ENCODE measurements at regions not wholly inside any gene's neighbourhood (a gene's known extent, or its start where the extent isn't known, plus 50 kb on each side); places are given as distances from the start of the nearest gene placed in this dataset.
A peak's percentile ranks its signal among the peaks of the same experiment; 100 is the strongest.
"Not testable (repeated sequence)": the region's sequence is repeated elsewhere in the genome, so short reads cannot be mapped to it uniquely, and the experiment has no call there.

DNA sequence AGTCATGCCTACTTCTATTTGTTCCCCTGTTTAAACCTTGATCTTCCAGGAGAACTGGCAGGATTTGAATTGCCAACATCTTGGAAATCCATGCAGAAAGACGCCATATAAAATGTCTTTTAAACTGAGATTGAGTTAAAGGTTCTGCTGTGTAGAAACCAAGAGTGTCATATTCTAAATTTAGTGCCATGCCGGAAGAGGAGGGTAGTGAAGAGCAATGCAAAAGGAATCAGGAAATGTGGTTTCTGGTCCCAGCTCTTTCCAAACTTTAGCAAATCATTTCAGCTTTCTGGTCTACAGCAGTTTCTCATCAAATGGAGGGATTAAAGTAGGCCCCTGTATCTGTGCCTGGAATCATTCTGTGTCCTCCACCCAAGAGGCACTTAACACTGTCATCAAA lies 85.7 kb downstream of the BTG1 start:
- DNase-seq: no peak

DNA sequence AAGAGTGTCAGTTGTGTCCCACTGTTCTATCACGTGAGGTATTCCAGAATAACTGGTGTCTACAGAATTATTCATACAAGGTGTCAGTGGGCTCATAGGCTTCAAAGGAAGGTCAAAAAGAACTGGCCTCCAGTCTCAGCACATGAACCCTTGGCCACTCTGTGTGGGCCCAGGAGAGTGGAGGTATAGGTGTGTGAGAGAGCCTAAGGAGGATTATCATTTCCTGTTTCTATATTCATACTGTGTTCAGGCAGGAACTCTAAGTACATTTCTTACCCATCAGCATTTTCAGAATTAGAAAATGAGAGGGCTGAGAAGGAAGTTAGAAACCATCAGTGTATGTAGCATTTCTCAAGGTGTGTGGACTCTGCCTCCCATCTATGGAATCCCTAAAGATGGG lies 87.0 kb downstream of the BTG1 start:
- DNase-seq: no peak

GRCh38 chr12:92056756-92057155 lies 88.9 kb downstream of the BTG1 start:
- DNase-seq: not testable (repeated sequence)

GRCh38 chr12:92056290-92056689 lies 89.4 kb downstream of the BTG1 start:
- no peak for DNase-seq

DNA sequence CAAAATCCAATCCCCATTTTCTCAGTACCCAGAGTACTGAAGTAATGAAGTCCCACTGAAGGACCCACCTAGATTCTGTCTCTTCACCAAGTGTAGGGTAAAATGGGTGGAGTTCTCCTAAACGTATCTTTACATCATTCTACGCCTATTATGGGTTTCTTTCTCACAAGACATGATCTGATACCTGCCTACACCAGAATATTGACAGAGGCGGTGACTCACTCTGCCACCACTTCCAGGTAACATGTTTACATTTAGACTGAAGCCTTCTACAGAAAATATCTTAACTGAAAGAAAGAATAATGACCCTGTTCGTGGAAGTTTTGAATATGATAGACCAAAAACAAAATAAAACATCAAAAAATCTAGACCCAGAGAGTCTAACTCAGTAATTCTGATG lies 89.8 kb downstream of the BTG1 start:
- peak; percentile 30 to 80 for DNase-seq

- DNase-seq: no peak
Observed at GRCh38 chr12:92051441-92051840, 94.2 kb downstream of the BTG1 start.

DNA sequence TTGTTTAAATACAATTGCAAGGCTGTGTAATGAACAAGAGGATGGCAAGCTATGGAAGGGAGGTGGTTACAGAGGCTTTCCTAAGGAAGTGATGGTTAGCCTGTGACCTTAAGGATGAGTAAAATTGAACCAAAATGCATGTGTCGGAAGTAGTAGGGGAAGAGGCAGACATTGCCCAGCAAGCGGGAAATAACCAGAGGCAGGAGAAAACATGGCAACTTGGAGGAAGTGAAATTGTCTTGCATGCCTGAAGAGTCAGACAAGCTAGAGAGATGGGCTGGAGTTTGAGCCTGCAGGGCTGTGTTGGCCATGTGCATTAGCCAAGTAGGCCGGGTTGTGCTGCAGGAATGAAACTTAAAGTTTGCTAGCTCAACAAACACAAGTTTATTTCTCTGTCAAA lies 96.2 kb downstream of the BTG1 start:
- no peak for DNase-seq

GRCh38 chr12:92047393-92047826 lies 98.2 kb downstream of the BTG1 start:
- DNase-seq: peak in 1 of 2 experiments; percentile 44

GRCh38 chr12:92046557-92047392 lies 98.9 kb downstream of the BTG1 start:
- no peak for DNase-seq

DNA sequence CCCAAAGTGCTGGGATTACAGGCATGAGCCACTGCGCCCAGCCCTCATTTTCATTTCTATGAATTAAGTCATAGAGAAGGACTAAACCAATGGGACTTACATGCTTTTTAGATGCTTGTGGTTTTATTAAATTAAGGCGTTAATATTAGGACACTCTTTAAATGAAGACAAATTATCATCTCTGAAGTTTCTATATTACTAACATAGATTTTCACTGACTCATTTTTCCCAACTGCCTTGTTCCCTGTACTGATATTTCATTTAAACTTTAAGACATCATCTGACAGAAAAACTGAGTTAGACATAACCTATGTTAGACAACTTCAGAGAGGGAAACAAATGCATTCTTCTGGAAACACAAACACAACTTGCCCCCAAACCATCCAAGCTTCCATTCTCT lies 99.8 kb downstream of the BTG1 start:
- no peak for DNase-seq

DNA sequence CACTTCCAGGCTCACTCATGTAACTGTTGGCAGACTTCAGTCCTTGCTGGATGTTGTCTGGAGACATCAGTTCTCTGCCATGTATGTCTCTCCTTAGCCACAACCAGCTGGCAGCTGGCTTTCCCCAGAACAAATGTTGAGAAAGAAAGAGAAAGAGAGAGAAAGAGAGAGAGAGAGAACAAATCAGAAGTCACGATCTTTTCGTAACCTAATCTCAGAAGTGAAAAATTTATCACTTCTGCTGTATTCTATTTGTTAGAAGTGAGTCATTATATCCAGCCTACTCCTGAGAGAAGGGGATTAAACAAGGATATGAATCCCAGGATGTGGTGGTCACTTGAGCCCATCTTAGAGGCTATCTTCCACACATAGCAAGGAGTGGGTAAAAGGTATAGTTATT lies 101.2 kb downstream of the BTG1 start:
- DNase-seq: no peak

DNA sequence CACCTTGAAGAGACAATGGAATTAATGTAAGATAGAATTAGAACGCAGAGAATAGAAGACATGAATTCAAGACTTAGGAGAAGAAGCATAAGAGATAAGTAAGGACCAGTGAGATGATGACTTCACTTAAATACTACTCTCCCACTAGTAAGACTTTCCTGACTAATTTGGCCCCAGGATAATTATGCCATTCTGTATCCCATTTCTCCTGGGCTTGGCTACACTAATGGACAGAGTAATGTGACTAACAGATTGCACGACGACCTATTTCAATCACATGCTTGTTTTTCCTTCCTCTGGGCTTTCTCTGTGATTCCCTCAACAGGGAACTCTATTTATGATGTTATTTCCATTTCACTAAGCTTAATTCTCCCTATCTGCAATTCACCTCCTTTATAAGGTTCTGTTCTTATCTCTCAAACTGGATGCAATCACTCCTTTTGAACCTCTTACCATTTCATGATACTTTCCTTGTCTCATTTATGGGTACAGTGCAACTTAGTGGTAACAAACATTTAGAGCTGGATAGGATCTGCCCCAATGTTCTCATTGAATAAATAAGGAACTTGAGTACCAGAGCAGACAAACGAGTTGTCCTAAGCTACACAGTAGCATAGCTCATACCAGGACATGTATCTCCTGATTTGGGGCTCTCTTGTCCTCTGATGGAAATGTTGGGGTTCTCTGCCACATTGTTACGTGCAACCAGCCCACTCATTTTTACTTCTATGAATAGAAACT lies 102.7 kb downstream of the BTG1 start:
- DNase-seq: no peak

DNA sequence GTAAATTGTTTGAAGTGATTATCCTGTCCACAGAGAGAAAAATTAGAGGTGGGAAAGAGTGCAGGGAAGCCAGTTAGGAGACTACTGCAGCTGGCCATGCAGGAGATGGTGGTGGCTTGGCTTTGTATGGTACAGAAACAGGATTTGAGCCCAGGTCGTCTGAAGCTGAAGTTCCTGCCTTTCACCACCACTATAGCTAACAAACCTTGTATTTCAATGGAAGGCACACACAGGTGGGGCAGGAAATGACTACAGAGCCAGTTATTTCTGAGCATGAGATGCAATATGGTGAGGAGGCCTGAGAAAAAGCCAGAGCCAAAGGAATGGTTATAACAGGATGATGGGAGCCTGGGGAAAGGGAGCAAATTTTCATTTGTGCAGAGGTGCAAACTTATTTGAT lies 103.9 kb downstream of the BTG1 start:
- DNase-seq: peak in 1 of 2 experiments; percentile 19

DNA sequence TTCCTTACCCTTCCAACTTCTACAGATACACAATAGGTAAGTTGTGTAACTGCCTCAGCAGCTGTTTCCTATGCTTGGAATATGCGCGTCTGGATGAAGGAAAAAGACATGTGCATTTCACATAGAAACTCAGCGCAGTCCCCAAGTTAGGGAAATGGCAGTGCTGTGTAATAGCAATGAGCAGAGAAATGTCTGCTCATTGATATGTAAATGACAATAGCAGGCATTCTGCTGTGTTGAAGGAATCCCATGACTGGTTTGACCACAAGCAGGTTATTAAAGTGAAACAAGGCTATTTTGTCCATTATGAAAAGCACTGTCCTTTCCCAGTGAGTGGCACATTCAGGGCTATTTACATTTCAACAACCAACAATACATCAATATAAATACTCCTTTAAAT lies 106.6 kb downstream of the BTG1 start:
- no peak for DNase-seq

DNA sequence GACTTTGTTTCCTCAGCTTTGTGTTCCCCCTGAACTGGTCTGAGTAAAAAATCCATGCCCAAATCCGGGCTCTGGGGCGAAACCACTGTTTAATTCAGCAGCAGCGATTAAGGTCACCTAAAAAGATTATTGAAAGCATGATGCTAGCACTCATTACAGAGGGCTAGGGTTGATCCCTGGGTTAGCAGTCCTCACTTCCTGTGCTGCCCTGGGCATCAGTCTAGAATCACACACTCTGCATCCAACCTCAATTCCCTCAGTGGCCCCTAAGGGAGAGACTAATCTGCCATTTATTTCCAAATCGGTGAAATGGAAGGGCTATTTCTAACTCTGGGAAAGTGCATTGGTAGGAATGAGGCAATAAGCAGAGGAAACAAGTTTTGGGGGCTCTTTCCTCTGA lies 107.2 kb downstream of the BTG1 start:
- DNase-seq: no peak

GRCh38 chr12:92036771-92037453 lies 108.7 kb downstream of the BTG1 start:
- DNase-seq: no peak

DNA sequence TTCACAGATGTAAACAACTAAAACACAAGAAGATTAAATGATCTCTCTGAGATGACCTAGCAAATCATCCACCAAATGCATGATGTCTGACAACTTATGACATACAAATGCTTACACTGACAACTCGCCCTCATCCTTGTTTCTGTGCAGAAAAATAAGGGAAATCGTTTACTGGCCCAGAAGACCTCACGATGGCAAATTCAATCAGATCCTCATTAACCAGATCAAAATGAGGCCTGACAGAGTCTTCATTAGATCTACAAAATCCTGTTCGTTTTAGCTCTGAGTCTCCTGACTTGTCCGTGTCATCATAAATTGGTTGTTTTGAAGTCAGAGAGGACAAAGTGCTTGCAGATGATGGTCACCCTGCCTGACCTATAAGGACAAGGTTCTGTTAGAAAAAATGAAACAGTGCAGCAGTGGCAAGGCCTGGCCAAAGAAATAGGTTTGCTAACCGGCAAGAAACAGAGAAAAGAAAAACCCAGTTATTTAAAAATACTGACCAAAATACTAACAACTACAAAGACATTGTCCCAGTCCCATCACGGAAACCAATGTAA lies 109.5 kb downstream of the BTG1 start:
- no peak for DNase-seq

- DNase-seq: no peak
Observed at GRCh38 chr12:92035477-92035876, 110.2 kb downstream of the BTG1 start.

DNA sequence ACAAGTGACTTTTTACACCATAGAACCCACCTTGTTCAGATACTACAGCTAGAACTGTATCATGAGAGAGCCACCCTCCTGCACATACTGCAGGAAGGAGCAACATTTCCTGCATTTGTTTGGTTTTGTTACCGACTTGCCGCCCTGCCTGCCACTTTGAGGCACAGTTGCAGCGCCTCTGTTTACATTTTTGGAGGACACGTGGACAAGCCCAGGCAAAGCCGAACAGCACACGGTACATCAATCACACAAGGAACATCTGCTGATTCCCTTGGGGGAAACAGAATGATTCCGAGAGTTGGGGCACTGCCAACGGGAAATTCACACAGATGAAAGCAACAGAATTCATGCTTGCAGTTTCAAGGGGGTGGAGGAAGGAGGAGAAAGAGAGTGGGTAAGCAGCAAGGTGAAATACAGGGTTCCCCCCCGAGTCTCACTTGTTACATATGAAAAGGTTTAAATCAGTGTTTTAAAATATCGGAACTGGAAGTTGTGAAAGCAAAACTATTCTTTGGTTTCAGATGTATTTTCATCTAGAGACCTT lies 110.7 kb downstream of the BTG1 start:
- peak; percentile 24 to 32 for DNase-seq

- DNase-seq: no peak
Observed at GRCh38 chr12:92034083-92034482, 111.6 kb downstream of the BTG1 start.

DNA sequence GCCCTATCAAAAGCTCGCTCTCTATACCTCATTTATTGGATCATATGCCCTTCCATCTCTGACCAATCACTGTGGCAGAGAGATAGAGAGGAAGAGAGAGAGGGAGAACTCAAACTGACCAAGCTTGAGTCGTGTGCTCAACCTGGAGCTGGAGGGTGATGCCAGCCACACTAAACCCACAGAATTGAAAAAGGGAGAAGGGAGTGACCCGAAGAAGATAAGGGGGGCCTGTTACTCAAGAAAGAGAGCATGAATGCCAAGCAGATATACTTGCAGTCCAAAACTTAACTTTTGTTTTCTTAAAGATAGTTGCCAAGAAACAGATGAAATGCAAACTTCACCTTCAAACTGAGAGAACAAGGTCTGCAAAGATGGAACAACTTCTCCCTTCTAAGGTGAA lies 112.7 kb downstream of the BTG1 start:
- DNase-seq: no peak

DNA sequence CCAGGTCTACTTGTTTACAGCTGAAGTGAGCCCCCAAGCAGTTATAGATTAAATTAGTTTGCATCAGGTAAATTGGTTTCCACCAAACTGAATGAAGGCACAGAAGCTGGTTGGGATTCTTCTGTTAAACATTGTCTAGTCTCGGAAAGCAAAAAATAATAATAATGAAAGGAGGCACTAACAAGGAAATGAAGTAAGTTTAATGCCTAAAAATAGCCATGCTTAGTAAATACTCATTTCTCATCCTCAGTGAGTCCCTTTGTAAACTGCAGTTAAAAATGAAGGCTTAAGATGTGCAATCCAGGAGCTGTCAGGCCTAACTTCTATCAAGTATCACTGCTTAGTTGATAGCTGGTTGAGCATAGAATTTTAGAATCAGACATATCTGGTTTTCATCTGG lies 113.5 kb downstream of the BTG1 start:
- DNase-seq: no peak

GRCh38 chr12:92030618-92031017 lies 115.0 kb downstream of the BTG1 start:
- DNase-seq: peak in 1 of 2 experiments; percentile 54
